ENCODE measurements at regions not wholly inside any gene's neighbourhood (a gene's known extent, or its start where the extent isn't known, plus 50 kb on each side); places are given as distances from the start of the nearest gene placed in this dataset.

DNA sequence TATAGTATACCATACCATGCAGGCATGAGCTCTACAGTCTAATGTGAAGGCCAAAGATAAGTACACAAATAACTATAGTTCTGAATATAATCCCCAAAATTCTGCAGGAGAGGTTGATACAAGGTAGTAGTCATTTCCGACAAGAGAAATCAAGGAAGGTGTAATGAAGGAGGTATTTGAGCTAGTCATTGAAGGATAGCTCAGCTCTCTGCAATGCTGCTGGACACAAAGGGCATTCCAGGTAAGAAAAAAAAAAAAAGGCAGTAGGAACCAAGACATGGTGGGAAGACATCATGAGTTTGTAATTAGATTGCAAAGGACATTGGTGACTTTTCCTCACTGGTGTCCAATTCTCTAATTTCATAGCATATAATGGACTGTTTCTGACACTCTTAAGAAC is 285.3 kb downstream of the AHR start:
- TF ChIP-seq, protein P1, sequence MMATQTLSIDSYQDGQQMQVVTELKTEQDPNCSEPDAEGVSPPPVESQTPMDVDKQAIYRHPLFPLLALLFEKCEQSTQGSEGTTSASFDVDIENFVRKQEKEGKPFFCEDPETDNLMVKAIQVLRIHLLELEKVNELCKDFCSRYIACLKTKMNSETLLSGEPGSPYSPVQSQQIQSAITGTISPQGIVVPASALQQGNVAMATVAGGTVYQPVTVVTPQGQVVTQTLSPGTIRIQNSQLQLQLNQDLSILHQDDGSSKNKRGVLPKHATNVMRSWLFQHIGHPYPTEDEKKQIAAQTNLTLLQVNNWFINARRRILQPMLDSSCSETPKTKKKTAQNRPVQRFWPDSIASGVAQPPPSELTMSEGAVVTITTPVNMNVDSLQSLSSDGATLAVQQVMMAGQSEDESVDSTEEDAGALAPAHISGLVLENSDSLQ (IDR thresholded peaks at IDR 0.05), result no peak
- no peak for TF ChIP-seq TARDBP (IDR thresholded peaks at IDR 0.05)
